ENCODE measurements at regions not wholly inside any gene's neighbourhood (a gene's known extent, or its start where the extent isn't known, plus 50 kb on each side); places are given as distances from the start of the nearest gene placed in this dataset.
"Not testable (repeated sequence)": the region's sequence is repeated elsewhere in the genome, so short reads cannot be mapped to it uniquely, and the experiment has no call there.

- H3K27me3 ChIP-seq = no peaks in the 10 kb centered on the region
- H3K36me3 ChIP-seq = no peaks in the 10 kb centered on the region
- no peaks in the 10 kb centered on the region for H3K9me3 ChIP-seq
- no peak for ATAC-seq
- no peak overlapping the region for H3K27ac ChIP-seq
- intact Hi-C loops (cut with DNase I) = no loop called here
- DNase-seq = no peak
- H3K4me3 ChIP-seq = no peak overlapping the region
- H3K4me1 ChIP-seq = no peaks in the 10 kb centered on the region
- no peak for TF ChIP-seq CTCF (IDR thresholded peaks at IDR 0.05)
Observed at GRCh38 chr13:80524447-80525215, 183.7 kb upstream of the SPRY2 start.

DNA sequence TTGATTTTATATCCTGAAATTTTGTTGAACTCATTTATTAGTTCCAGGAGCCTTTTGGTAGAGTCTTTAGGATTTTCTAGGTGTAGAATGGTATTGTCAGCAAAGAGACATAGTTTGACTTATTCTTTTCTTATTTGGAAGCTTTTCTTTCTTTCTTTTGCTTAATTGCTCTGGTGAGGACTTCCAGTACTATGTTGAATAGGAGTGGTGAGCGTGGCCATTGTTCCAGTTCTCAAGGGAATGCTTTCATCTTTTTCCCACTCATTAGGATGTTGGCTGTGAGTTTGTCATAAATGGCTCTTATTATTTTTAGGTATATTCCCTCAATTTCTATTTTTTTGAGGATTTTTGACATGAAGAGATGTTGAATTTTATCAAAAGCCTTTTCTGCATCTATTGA, 182.2 kb upstream of the SPRY2 start:
- H3K27ac ChIP-seq = no peak overlapping the region
- TF ChIP-seq CTCF (IDR thresholded peaks at IDR 0.05) = no peak
- H3K27me3 ChIP-seq = no peaks in the 10 kb centered on the region
- H3K4me3 ChIP-seq = no peak overlapping the region
- H3K4me1 ChIP-seq = no peaks in the 10 kb centered on the region
- no peaks in the 10 kb centered on the region for H3K36me3 ChIP-seq
- no peak for ATAC-seq
- DNase-seq = no peak
- H3K9me3 ChIP-seq = no peaks in the 10 kb centered on the region
- intact Hi-C loops (cut with DNase I) = no loop called here

- H3K4me3 ChIP-seq; H3K27ac ChIP-seq; ATAC-seq; H3K27me3 ChIP-seq; H3K9me3 ChIP-seq; DNase-seq; H3K36me3 ChIP-seq; H3K4me1 ChIP-seq; intact Hi-C loops (cut with DNase I): not testable (repeated sequence)
Observed at GRCh38 chr13:80522463-80522862, 181.5 kb upstream of the SPRY2 start.

DNA sequence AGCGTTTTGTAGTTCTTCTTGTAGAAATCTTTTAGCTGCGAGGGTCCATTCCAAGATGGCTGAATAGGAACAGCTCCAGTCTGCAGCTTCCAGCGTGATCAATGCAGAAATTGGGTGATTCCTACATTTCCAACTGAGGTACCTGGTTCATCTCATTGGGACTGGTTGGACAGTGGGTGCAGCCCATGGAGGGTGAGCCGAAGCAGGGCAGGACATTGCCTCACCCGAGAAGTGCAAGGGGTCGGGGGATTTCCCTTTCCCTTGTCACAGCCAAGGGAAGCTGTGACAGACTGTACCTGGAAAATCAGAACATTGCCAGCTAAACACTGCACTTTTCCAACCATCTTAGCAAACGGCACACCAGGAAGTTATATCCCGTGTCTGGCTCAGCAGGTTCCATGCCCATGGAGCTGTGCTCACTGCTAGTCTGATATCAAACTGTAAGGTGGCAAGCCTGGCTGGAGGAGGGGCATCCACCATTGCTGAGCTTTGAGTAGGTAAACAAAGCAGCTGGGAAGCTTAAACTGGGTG, 176.0 kb upstream of the SPRY2 start:
- Histone ChIP-seq H3K27ac (no peak overlapping the region), H3K4me1 (no peaks in the 10 kb centered on the region), H3K4me3 (no peak overlapping the region), H3K27me3 (no peaks in the 10 kb centered on the region), H3K36me3 (no peaks in the 10 kb centered on the region), H3K9me3 (no peaks in the 10 kb centered on the region)
- intact Hi-C loops (cut with DNase I) = no loop called here
- DNase-seq (no peak), ATAC-seq (no peak)
- TF ChIP-seq CTCF (IDR thresholded peaks at IDR 0.05) = no peak

GRCh38 chr13:80515296-80515695, 174.4 kb upstream of the SPRY2 start:
- TF ChIP-seq CTCF (IDR thresholded peaks at IDR 0.05) = no peak
- ATAC-seq = no peak

GRCh38 chr13:80513196-80513595, 172.3 kb upstream of the SPRY2 start:
- no peak for DNase-seq
- Histone ChIP-seq H3K4me1 (no peaks in the 10 kb centered on the region), H3K27me3 (no peaks in the 10 kb centered on the region), H3K4me3 (no peak overlapping the region), H3K27ac (no peak overlapping the region), H3K36me3 (no peaks in the 10 kb centered on the region), H3K9me3 (no peaks in the 10 kb centered on the region)
- no peak for TF ChIP-seq CTCF (IDR thresholded peaks at IDR 0.05)
- no peak for ATAC-seq
- intact Hi-C loops (cut with DNase I) = no loop called here

More at GRCh38 chr13:80515296-80515695, 174.4 kb upstream of the SPRY2 start:
- no peak overlapping the region for H3K4me3 ChIP-seq
- H3K36me3 ChIP-seq = no peaks in the 10 kb centered on the region
- H3K4me1 ChIP-seq = no peaks in the 10 kb centered on the region
- H3K27me3 ChIP-seq = no peaks in the 10 kb centered on the region
- DNase-seq = no peak
- H3K27ac ChIP-seq = no peak overlapping the region
- intact Hi-C loops (cut with DNase I) = no loop called here
- H3K9me3 ChIP-seq = no peaks in the 10 kb centered on the region
